ENCODE measurements at regions not wholly inside any gene's neighbourhood (a gene's known extent, or its start where the extent isn't known, plus 50 kb on each side); places are given as distances from the start of the nearest gene placed in this dataset.

GRCh38 chr5:56490971-56491468, 257.9 kb upstream of the ANKRD55 start:
- no peak overlapping the region for H3K27ac ChIP-seq
- no peaks in the 10 kb centered on the region for H3K36me3 ChIP-seq
- no peaks in the 10 kb centered on the region for H3K27me3 ChIP-seq
- ATAC-seq: no peak
- H3K4me3 ChIP-seq: no peak overlapping the region
- no peaks in the 10 kb centered on the region for H3K4me1 ChIP-seq
- intact Hi-C loops (cut with DNase I; ENCODE audit: low total_unique reads) (no loop called here), in situ Hi-C loops (cut with MboI; ENCODE audit: low sequenced_read_pairs in 4 of 4) (no loop called here)
- no peaks in the 10 kb centered on the region for H3K9me3 ChIP-seq
- TF ChIP-seq, protein P1, sequence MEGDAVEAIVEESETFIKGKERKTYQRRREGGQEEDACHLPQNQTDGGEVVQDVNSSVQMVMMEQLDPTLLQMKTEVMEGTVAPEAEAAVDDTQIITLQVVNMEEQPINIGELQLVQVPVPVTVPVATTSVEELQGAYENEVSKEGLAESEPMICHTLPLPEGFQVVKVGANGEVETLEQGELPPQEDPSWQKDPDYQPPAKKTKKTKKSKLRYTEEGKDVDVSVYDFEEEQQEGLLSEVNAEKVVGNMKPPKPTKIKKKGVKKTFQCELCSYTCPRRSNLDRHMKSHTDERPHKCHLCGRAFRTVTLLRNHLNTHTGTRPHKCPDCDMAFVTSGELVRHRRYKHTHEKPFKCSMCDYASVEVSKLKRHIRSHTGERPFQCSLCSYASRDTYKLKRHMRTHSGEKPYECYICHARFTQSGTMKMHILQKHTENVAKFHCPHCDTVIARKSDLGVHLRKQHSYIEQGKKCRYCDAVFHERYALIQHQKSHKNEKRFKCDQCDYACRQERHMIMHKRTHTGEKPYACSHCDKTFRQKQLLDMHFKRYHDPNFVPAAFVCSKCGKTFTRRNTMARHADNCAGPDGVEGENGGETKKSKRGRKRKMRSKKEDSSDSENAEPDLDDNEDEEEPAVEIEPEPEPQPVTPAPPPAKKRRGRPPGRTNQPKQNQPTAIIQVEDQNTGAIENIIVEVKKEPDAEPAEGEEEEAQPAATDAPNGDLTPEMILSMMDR (IDR thresholded peaks at IDR 0.05 in 4 of 5, conservative IDR thresholded peaks at IDR 0.05 in 1 of 5): no peak
- no peak for TF ChIP-seq POLR2A (IDR thresholded peaks at IDR 0.05)
- DNase-seq: no peak

DNA sequence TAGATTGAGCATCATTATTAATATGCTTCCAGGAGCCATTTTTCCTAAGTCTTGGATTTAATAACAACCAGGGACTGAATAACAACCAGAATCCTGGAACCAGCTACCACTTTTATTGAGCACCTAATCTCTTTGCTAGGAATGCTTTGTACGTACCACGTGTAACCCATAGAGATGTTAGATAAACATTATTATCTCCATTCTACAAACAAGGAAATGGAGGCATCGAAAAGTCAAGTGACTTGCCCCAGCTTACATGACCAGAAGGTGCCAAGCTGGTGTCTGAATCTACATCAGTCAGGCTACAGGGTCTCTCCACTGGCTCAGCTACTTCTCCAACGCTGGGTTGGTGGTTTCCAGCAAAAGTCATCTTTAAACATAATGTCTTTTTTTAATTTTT, 256.1 kb upstream of the ANKRD55 start:
- no peak for DNase-seq
- Histone ChIP-seq H3K4me1 (no peaks in the 10 kb centered on the region), H3K36me3 (no peaks in the 10 kb centered on the region), H3K4me3 (no peak overlapping the region), H3K27me3 (no peaks in the 10 kb centered on the region), H3K9me3 (no peaks in the 10 kb centered on the region), H3K27ac (no peak overlapping the region)
- intact Hi-C loops (cut with DNase I; ENCODE audit: low total_unique reads) (no loop called here), in situ Hi-C loops (cut with MboI; ENCODE audit: low sequenced_read_pairs in 4 of 4) (no loop called here)
- TF ChIP-seq, protein P1 (IDR thresholded peaks at IDR 0.05 in 4 of 5, conservative IDR thresholded peaks at IDR 0.05 in 1 of 5): no peak
- TF ChIP-seq POLR2A (IDR thresholded peaks at IDR 0.05): no peak
- no peak for ATAC-seq

DNA sequence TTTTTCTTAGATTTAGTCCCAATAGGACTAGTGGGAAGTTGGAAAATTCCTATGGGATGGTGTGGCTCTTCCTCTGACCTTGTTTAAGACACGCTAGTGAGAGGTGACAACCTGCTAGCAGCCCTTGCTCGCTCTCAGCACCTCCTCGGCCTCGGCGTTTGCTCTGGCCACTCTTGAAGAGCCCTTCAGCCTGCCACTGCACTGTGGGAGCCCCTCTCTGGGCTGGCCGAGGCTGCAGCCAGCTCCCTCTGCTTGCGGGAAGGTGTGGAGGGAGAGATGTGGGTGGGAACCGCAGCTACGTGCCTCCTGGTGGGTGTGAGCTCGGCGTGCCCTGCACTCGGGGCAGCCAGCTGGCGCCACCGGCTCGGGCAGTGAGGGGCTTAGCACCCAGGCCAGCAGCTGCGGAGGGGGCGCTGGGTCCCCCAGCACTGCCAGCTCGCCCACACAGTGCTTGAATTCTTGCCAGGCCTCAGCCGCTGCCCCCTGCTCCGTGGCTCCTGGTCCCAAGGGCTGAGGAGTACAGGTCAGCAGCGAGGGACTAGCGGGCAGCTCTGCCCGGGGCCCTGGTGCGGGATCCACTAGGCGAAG, 254.5 kb upstream of the ANKRD55 start:
- Histone ChIP-seq H3K4me3 (no peak overlapping the region), H3K27ac (no peak overlapping the region), H3K4me1 (no peaks in the 10 kb centered on the region), H3K36me3 (no peaks in the 10 kb centered on the region), H3K27me3 (peaks cover 0 to 7% (median 0%) of the 10 kb centered on the region in 3 donors), H3K9me3 (no peaks in the 10 kb centered on the region)
- intact Hi-C loops (cut with DNase I; ENCODE audit: low total_unique reads): no loop called here
- TF ChIP-seq POLR2A (IDR thresholded peaks at IDR 0.05): no peak
- TF ChIP-seq, protein P1 (IDR thresholded peaks at IDR 0.05 in 4 of 5, conservative IDR thresholded peaks at IDR 0.05 in 1 of 5): no peak
- in situ Hi-C loops (cut with MboI; ENCODE audit: low sequenced_read_pairs in 4 of 4): no loop called here
- DNase-seq (no peak), ATAC-seq (no peak)

GRCh38 chr5:56482363-56482762, 249.2 kb upstream of the ANKRD55 start:
- H3K4me3 ChIP-seq: no peak overlapping the region
- TF ChIP-seq POLR2A (IDR thresholded peaks at IDR 0.05): no peak
- TF ChIP-seq, protein P1 (IDR thresholded peaks at IDR 0.05 in 4 of 5, conservative IDR thresholded peaks at IDR 0.05 in 1 of 5): no peak
- intact Hi-C loops (cut with DNase I; ENCODE audit: low total_unique reads) (no loop called here), in situ Hi-C loops (cut with MboI; ENCODE audit: low sequenced_read_pairs in 4 of 4) (no loop called here)
- DNase-seq: no peak
- H3K4me1 ChIP-seq: peaks cover 6 to 11% of the 10 kb centered on the region in 2 donors
- ATAC-seq: no peak
- H3K27ac ChIP-seq: peak overlapping the region in 2 of 4 donors; percentile 82 to 86
- H3K27me3 ChIP-seq: peaks cover 0 to 18% (median 4%) of the 10 kb centered on the region in 3 donors
- no peaks in the 10 kb centered on the region for H3K9me3 ChIP-seq
- no peaks in the 10 kb centered on the region for H3K36me3 ChIP-seq

Data from gastrocnemius medialis (tissue), 4 donors.